NB4 (cell line): ENCODE measurements at regions not wholly inside any gene's neighbourhood (a gene's known extent, or its start where the extent isn't known, plus 50 kb on each side); places are given as distances from the start of the nearest gene placed in this dataset.

Experiments used
- DNase-seq: peaks from one replicate; pipeline ENCODE4 v3.0.0; 2010; ENCODE audit warnings: low read depth
- H3K4me3 ChIP-seq: one replicate; pipeline ENCODE4 v1.5.1; 2011; ENCODE audit warnings: mild to moderate bottlenecking, low read depth, low read length, moderate library complexity
- MYC ChIP-seq: IDR thresholded peaks from 2 replicates; pipeline ENCODE4 v1.6.1; 2011; ENCODE audit warnings: low read depth, low read length
- POLR2A ChIP-seq: IDR thresholded peaks from 2 replicates; pipeline ENCODE4 v1.6.1; 2011; ENCODE audit warnings: mild to moderate bottlenecking; ENCODE audit not compliant: insufficient read length; ENCODE audit errors: extremely low read depth
- TF ChIP-seq, protein P1 (sequence below): IDR thresholded peaks from one replicate; pipeline ENCODE4 v1.5.1; 2012; ENCODE audit warnings: low read depth, low read length
- TF ChIP-seq, protein P2 (sequence below): IDR thresholded peaks from 2 replicates; pipeline ENCODE4 v1.6.1; 2011; ENCODE audit warnings: low read depth, low read length

DNA sequence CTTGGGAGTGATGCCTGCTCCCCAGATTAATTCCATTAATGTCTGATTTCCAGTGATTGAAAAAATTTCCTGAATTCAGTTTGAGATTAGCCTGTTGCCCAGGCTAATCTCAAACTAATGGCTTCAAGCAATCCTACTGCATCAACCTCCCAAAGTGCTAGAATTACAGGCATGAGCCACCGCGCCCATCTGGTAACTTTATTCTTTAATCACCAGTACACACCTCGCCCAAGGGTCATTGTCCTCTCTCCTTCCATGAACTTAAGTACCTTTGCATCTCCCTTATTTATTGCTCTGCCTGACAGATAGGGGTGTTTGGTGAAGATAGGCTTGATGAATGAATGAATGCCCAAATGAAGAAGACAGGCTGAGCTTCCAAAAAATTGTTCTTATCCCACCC is 366.5 kb downstream of the SIPA1L2 start:
- TF ChIP-seq POLR2A (no peak), MYC (no peak)
- TF ChIP-seq, protein P1, sequence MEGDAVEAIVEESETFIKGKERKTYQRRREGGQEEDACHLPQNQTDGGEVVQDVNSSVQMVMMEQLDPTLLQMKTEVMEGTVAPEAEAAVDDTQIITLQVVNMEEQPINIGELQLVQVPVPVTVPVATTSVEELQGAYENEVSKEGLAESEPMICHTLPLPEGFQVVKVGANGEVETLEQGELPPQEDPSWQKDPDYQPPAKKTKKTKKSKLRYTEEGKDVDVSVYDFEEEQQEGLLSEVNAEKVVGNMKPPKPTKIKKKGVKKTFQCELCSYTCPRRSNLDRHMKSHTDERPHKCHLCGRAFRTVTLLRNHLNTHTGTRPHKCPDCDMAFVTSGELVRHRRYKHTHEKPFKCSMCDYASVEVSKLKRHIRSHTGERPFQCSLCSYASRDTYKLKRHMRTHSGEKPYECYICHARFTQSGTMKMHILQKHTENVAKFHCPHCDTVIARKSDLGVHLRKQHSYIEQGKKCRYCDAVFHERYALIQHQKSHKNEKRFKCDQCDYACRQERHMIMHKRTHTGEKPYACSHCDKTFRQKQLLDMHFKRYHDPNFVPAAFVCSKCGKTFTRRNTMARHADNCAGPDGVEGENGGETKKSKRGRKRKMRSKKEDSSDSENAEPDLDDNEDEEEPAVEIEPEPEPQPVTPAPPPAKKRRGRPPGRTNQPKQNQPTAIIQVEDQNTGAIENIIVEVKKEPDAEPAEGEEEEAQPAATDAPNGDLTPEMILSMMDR, result no peak
- TF ChIP-seq, protein P2, sequence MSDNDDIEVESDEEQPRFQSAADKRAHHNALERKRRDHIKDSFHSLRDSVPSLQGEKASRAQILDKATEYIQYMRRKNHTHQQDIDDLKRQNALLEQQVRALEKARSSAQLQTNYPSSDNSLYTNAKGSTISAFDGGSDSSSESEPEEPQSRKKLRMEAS, result no peak
- no peak for DNase-seq
- H3K4me3 ChIP-seq, result no peak overlapping the region

DNA sequence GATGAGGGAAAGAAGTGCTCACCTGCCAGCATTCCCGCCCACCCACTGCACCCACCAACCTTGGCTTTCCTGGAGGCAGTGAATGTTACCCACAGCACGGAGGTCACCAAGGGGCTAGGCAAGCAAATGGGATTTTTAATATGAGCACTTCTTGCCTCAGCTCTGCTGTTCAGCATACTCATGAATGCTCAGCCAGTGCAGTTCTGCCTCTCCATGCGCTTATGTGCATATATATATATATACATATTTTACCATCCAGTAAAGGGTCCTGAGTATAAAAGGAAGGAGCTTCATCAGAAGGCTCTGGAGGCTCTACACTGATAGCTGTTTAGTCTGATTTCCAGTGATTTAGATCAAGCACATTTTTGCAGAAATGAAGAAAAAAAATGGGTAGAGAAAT is 366.9 kb downstream of the SIPA1L2 start:
- no peak for TF ChIP-seq POLR2A
- TF ChIP-seq, protein P1, result no peak
- TF ChIP-seq, protein P2, result no peak
- TF ChIP-seq MYC, result no peak
- H3K4me3 ChIP-seq, result no peak overlapping the region
- DNase-seq, result no peak

DNA sequence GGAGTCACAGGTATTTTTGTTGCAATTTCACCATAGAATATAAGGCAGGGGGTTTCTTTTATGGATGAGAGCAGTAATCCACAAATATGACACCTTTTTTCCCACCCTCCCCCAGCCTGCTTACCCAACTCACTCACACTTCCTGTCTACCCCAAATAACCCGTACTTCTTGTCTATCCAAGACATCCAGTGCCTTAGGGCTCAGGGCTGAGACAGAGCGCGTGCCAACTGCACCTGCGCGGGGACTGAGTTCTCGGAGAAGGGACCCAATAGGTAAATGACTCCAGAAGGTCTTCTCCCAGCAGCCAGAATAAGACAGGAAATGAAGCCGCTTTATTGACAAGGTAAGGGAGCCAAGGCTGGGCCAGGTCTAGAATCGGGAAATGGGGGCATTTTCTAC is 369.1 kb downstream of the SIPA1L2 start:
- TF ChIP-seq, protein P1, result no peak
- TF ChIP-seq POLR2A, result no peak
- TF ChIP-seq, protein P2, result no peak
- no peak overlapping the region for H3K4me3 ChIP-seq
- DNase-seq, result peak; percentile 21

DNA sequence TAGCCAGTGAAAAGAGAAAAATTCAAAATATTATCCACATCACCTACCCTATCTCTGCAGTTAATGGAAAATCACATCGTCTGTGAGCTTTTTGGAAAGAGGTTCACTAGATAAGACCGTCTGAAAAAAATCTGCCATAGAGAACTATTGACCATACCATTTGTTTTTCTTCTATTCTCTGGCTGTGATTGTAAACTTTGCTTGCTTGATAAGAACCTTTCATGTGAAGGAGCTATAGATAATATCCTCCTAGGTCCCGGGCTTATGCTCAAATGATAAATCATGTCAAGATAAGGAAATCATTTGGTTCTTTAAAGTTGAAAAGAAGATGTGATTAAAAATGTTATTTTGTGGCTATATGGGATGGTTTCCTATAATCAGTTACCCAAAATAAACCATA is 369.9 kb downstream of the SIPA1L2 start:
- TF ChIP-seq POLR2A (no peak), MYC (no peak)
- TF ChIP-seq, protein P2, result no peak
- TF ChIP-seq, protein P1, result no peak
- no peak overlapping the region for H3K4me3 ChIP-seq
- DNase-seq, result no peak

DNA sequence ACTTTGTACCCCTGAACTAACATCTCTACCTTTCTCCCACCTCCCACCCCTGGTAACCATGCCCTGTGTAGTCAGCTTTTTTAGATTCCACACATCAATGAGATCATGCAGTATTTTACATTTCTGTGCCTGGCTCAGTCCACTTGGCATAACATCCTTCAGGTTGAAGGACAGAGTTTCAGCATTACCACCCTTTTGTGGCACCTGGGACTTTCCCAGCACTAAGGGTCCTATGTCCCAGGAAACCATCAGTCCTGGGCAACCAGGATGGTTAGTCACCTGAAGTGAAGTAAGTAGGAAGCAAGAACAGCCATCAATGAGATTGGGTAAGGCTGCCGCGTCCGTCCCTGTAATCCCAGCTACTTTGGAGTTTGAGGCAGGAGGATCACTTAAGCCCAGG is 370.6 kb downstream of the SIPA1L2 start:
- no peak for TF ChIP-seq MYC
- no peak for TF ChIP-seq POLR2A
- TF ChIP-seq, protein P2, result no peak
- TF ChIP-seq, protein P1, result no peak
- no peak for DNase-seq
- no peak overlapping the region for H3K4me3 ChIP-seq

DNA sequence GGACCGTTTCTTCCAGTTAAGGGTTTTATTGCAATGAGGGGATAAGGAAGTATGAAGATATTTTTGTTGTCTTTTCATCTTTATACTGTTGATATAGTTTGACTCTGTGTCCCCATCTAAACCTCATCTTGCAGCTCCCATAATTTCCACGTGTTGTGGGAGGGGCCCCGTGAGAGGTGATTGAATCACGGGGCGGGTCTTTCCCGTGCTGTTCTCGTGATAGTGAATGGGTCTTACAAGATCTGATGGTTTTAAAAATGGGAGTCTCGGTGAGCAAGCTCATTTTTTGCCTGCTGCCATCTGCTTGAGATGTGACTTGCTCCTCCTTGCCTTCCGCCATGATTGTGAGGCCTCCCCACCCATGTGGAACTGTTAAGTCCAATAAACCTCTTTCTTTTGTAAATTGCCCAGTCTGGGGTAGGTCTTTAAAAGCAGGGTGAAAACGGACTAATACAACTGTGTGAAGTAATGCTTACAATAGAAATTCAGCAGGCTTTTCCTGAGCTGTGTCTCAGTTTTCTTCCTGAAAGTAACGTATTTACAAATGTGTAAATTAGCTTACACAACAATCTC is 377.3 kb downstream of the SIPA1L2 start:
- no peak overlapping the region for H3K4me3 ChIP-seq
- no peak for DNase-seq
- no peak for TF ChIP-seq POLR2A
- TF ChIP-seq, protein P2, result no peak
- TF ChIP-seq, protein P1, result no peak
- TF ChIP-seq MYC, result no peak
